H1 (cell line): ENCODE measurements at regions not wholly inside any gene's neighbourhood (a gene's known extent, or its start where the extent isn't known, plus 50 kb on each side); places are given as distances from the start of the nearest gene placed in this dataset.

ENCODE experiments used
- CTCF ChIA-PET: fragments of 300-600 bp; sonication (Branson Sonifier 250); formaldehyde crosslinking; loops from one replicate; lab custom pipeline; 2021; ENCODE audit not compliant: partially characterized antibody; lab: Charles Lee
- POLR2A ChIA-PET: fragments of 300-600 bp; sonication (Branson Sonifier 250); formaldehyde crosslinking; loops from one replicate; lab custom pipeline; 2021; ENCODE audit warnings: inconsistent platforms; ENCODE audit not compliant: partially characterized antibody; lab: Charles Lee
- DNase-seq, 2 experiments: peaks; one replicate each; pipeline versions ENCODE4 v3.0.0 to v3.0.0-alpha.2; 2010 to 2022; ENCODE audit warnings: low spot score in 2 of 2, low read depth in 1 of 2, mixed read lengths in 1 of 2
- FAIRE-seq: peaks from 2 replicates; lab custom pipeline; 2011; peaks lifted over from hg19 to GRCh38; lab: Jason Lieb, UNC
- H2AFZ ChIP-seq: 2 replicates; pipeline ENCODE4 v1.8.1; 2012; ENCODE audit warnings: low read length, inconsistent platforms
- H2AK5ac ChIP-seq: 2 replicates; pipeline ENCODE4 v1.6.1; 2013; ENCODE audit warnings: low read depth, low read length
- H2BK120ac ChIP-seq: replicated peaks from 2 replicates; pipeline ENCODE3; 2013; ENCODE audit warnings: low read depth, low read length, inconsistent platforms
- H2BK12ac ChIP-seq: 2 replicates; pipeline ENCODE4 v1.6.1; 2013; ENCODE audit warnings: low read depth, low read length
- H2BK15ac ChIP-seq: 2 replicates; pipeline ENCODE4 v1.6.1; 2013; ENCODE audit warnings: low read length
- H2BK20ac ChIP-seq: 2 replicates; pipeline ENCODE4 v1.6.1; 2013; ENCODE audit warnings: low read length
- H2BK5ac ChIP-seq: 2 replicates; pipeline ENCODE4 v1.6.1; 2013; ENCODE audit warnings: low read depth, low read length
- H3K14ac ChIP-seq: 2 replicates; pipeline ENCODE4 v1.6.1; 2013; ENCODE audit warnings: inconsistent platforms; ENCODE audit not compliant: insufficient read length
- H3K18ac ChIP-seq: 2 replicates; pipeline ENCODE4 v1.6.1; 2013; ENCODE audit warnings: low read length; ENCODE audit errors: extremely low read depth
- H3K23ac ChIP-seq: 2 replicates; pipeline ENCODE4 v1.6.1; 2013; ENCODE audit warnings: inconsistent platforms; ENCODE audit not compliant: insufficient read length
- H3K23me2 ChIP-seq: 2 replicates; pipeline ENCODE4 v1.6.1; 2013; ENCODE audit warnings: low read depth, low read length
- H3K27ac ChIP-seq: 2 replicates; pipeline ENCODE4 v1.6.1; 2011; ENCODE audit warnings: low read depth, low read length, inconsistent platforms
- H3K27me3 ChIP-seq, 4 experiments: replicated peaks in 1 of 4; 1 replicate in 1 of 4; 2 replicates in 3 of 4; pipeline versions ENCODE4 v1.6.1 to v1.8.1; 2011 to 2013; ENCODE audit warnings: low read length in 3 of 4, mild to moderate bottlenecking in 3 of 4, inconsistent platforms in 2 of 4, mixed read lengths in 2 of 4, moderate library complexity in 1 of 4; ENCODE audit not compliant: control insufficient read depth in 3 of 4, insufficient read depth in 3 of 4; ENCODE audit errors: extremely low read depth in 1 of 4
- H3K36me3 ChIP-seq, 4 experiments: 2 replicates each; pipeline versions ENCODE4 v1.6.1 to v1.8.1; 2011 to 2013; ENCODE audit warnings: mild to moderate bottlenecking in 4 of 4, low read length in 3 of 4, moderate library complexity in 2 of 4, control low read depth in 1 of 4, inconsistent platforms in 1 of 4; ENCODE audit not compliant: insufficient read depth in 4 of 4, control insufficient read depth in 2 of 4
- H3K4ac ChIP-seq: replicated peaks from 2 replicates; pipeline ENCODE3; 2013; ENCODE audit warnings: low read length, low read depth, mixed read lengths, inconsistent platforms; ENCODE audit not compliant: insufficient read length
- H3K4me1 ChIP-seq, 4 experiments: replicated peaks in 1 of 4; 1 replicate in 1 of 4; 2 replicates in 3 of 4; pipeline versions ENCODE4 v1.6.1 to v1.8.1; 2011 to 2013; ENCODE audit warnings: low read length in 3 of 4, inconsistent platforms in 2 of 4, mixed read lengths in 1 of 4; ENCODE audit not compliant: insufficient read depth in 4 of 4, control insufficient read depth in 3 of 4
- H3K4me2 ChIP-seq, 2 experiments: 2 replicates each; pipeline versions ENCODE4 v1.6.1 to v1.8.1; 2011 to 2013; ENCODE audit warnings: low read depth in 2 of 2, low read length in 2 of 2, control low read depth in 1 of 2, inconsistent platforms in 1 of 2, mild to moderate bottlenecking in 1 of 2; ENCODE audit not compliant: insufficient read depth in 1 of 2
- H3K4me3 ChIP-seq, 4 experiments: fragments of 200-600, 300-600 bp in 1 of 4; sonication (generic), shearing (Covaris generic), sonication (Bioruptor Twin) in 1 of 4; 2 replicates each; pipeline versions ENCODE4 v1.5.1 to v1.8.1; 2011 to 2016; ENCODE audit warnings: low read length in 4 of 4, low read depth in 3 of 4, control low read depth in 2 of 4, inconsistent platforms in 2 of 4, mild to moderate bottlenecking in 2 of 4, mixed read lengths in 1 of 4, moderate library complexity in 1 of 4; ENCODE audit not compliant: insufficient read depth in 2 of 4; ENCODE audit errors: extremely low read depth in 1 of 4
- H3K56ac ChIP-seq: replicated peaks from 2 replicates; pipeline ENCODE3; 2013; ENCODE audit warnings: low read depth, mild to moderate bottlenecking, mixed read lengths, low read length, inconsistent platforms; ENCODE audit not compliant: insufficient read length
- H3K79me1 ChIP-seq: 2 replicates; pipeline ENCODE4 v1.6.1; 2013; ENCODE audit warnings: low read depth, low read length, control low read depth
- H3K79me2 ChIP-seq, 2 experiments: 2 replicates each; pipeline versions ENCODE4 v1.6.1 to v1.8.1; 2012 to 2013; ENCODE audit warnings: low read length in 2 of 2, mild to moderate bottlenecking in 2 of 2, inconsistent platforms in 1 of 2; ENCODE audit not compliant: insufficient read depth in 2 of 2, control insufficient read depth in 1 of 2
- H3K9ac ChIP-seq, 4 experiments: replicated peaks in 1 of 4; 1 replicate in 1 of 4; 2 replicates in 3 of 4; pipeline versions ENCODE4 v1.6.1 to v1.8.1; 2011 to 2013; ENCODE audit warnings: low read depth in 3 of 4, low read length in 3 of 4, control low read depth in 2 of 4, mild to moderate bottlenecking in 2 of 4, moderate library complexity in 2 of 4, inconsistent platforms in 1 of 4; ENCODE audit errors: extremely low read depth in 1 of 4
- H3K9me3 ChIP-seq, 2 experiments: 2 replicates each; pipeline versions ENCODE4 v1.6.1 to v1.8.1; 2012 to 2013; ENCODE audit warnings: mild to moderate bottlenecking in 2 of 2, moderate library complexity in 2 of 2, control low read depth in 1 of 2, inconsistent platforms in 1 of 2, low read depth in 1 of 2, low read length in 1 of 2, mixed read lengths in 1 of 2; ENCODE audit not compliant: insufficient read depth in 2 of 2
- H4K20me1 ChIP-seq, 2 experiments: replicated peaks in 1 of 2; 2 replicates each; pipeline versions ENCODE3 to v1.8.1; 2011 to 2013; ENCODE audit warnings: inconsistent platforms in 2 of 2, low read length in 2 of 2, mild to moderate bottlenecking in 1 of 2; ENCODE audit not compliant: insufficient read depth in 2 of 2, control insufficient read depth in 1 of 2
- H4K5ac ChIP-seq: 2 replicates; pipeline ENCODE4 v1.6.1; 2013; ENCODE audit warnings: low read length, low read depth, mixed read lengths, inconsistent platforms; ENCODE audit not compliant: insufficient read length
- H4K8ac ChIP-seq: 2 replicates; pipeline ENCODE4 v1.8.0; 2013; ENCODE audit warnings: mild to moderate bottlenecking, moderate library complexity, low read length, inconsistent platforms; ENCODE audit not compliant: insufficient read depth; ENCODE audit errors: extremely low read depth
- H4K91ac ChIP-seq: replicated peaks from 2 replicates; pipeline ENCODE3; 2013; ENCODE audit warnings: low read length, mixed read lengths, inconsistent platforms; ENCODE audit not compliant: insufficient read length
- SAP30 ChIP-seq: fragments of 300-600 bp; sonication (generic); IDR thresholded peaks from 2 replicates; pipeline ENCODE4 v1.7.1; 2012; ENCODE audit warnings: low read length, moderate library complexity, mild to moderate bottlenecking, inconsistent platforms; ENCODE audit not compliant: insufficient read depth, insufficient replicate concordance
- WGBS, 2 experiments: shearing (Covaris generic) in 1 of 2; methylation state at CpG; one replicate each; pipeline versions ENCODE4 v1.1.6 to v1.1.7; 2013 to 2015; ENCODE audit warnings: low lambda C conversion rate in 2 of 2, mixed read lengths in 2 of 2, inconsistent platforms in 1 of 2, low coverage in 1 of 2, missing lambda C conversion rate in 1 of 2; ENCODE audit not compliant: insufficient replicate concordance in 2 of 2, insufficient coverage in 1 of 2, insufficient read length in 1 of 2; ENCODE audit errors: extremely low coverage in 1 of 2, missing lambda C conversion rate in 1 of 2; 5-methylcytosine and 5-hydroxymethylcytosine counted together

GRCh38 chr5:26181582-26181981, 856.8 kb downstream of the CDH9 start:
- Histone ChIP-seq H4K5ac (no peak overlapping the region), H3K79me2 (no peaks in the 10 kb centered on the region), H3K4me3 (no peak overlapping the region), H3K79me1 (no peaks in the 10 kb centered on the region), H4K8ac (no peak overlapping the region), H2AK5ac (no peak overlapping the region), H2BK12ac (no peak overlapping the region), H3K18ac (no peak overlapping the region), H3K23me2 (no peaks in the 10 kb centered on the region), H3K36me3 (no peaks in the 10 kb centered on the region), H2BK20ac (no peak overlapping the region), H4K20me1 (no peaks in the 10 kb centered on the region), H3K23ac (no peak overlapping the region), H2AFZ (no peak overlapping the region), H4K91ac (no peak overlapping the region), H3K56ac (no peak overlapping the region), H2BK5ac (no peak overlapping the region), H2BK120ac (no peak overlapping the region), H2BK15ac (no peak overlapping the region), H3K9me3 (no peaks in the 10 kb centered on the region), H3K9ac (no peak overlapping the region), H3K4ac (no peak overlapping the region), H3K4me1 (no peaks in the 10 kb centered on the region), H3K4me2 (no peak overlapping the region), H3K27me3 (no peaks in the 10 kb centered on the region), H3K27ac (no peak overlapping the region), H3K14ac (no peak overlapping the region)
- no peak for TF ChIP-seq SAP30
- 87% methylated on average over 1 of the region's 1 CpG; no CpG with 5 or more reads in 1 of the 2 experiments for WGBS, 2 experiments
- ChIA-PET POLR2A (no interaction called here), CTCF (no interaction called here)
- FAIRE-seq: no peak
- DNase-seq: no peak
